Osteoblast (primary cell): ENCODE measurements at regions not wholly inside any gene's neighbourhood (a gene's known extent, or its start where the extent isn't known, plus 50 kb on each side); places are given as distances from the start of the nearest gene placed in this dataset.
"Not testable (repeated sequence)": the region's sequence is repeated elsewhere in the genome, so short reads cannot be mapped to it uniquely, and the experiment has no call there.

Source experiments
- DNase-seq: peaks from one replicate; pipeline ENCODE4 v3.0.0; 2011; ENCODE audit warnings: low spot score, mixed read lengths; ENCODE audit not compliant: insufficient read length; ENCODE audit errors: missing footprints
- H2AFZ ChIP-seq: 2 replicates; pipeline ENCODE4 v1.6.0; 2011; ENCODE audit warnings: mild to moderate bottlenecking, low read length
- H3K27ac ChIP-seq: 2 replicates; pipeline ENCODE4 v1.5.1; 2011; ENCODE audit warnings: mild to moderate bottlenecking, low read depth, low read length, moderate library complexity
- H3K27me3 ChIP-seq: 2 replicates; pipeline ENCODE4 v1.6.0; 2012; ENCODE audit warnings: mild to moderate bottlenecking, control low read depth, inconsistent platforms, low read length, moderate library complexity; ENCODE audit not compliant: insufficient read depth
- H3K36me3 ChIP-seq: 2 replicates; pipeline ENCODE4 v1.5.1; 2011; ENCODE audit warnings: mild to moderate bottlenecking, low read length, control low read depth, moderate library complexity; ENCODE audit not compliant: insufficient read depth
- H3K4me1 ChIP-seq: 2 replicates; pipeline ENCODE4 v1.5.1; 2011; ENCODE audit warnings: mild to moderate bottlenecking, low read length, control low read depth, moderate library complexity; ENCODE audit not compliant: insufficient read depth
- H3K4me2 ChIP-seq: 2 replicates; pipeline ENCODE4 v1.6.0; 2011; ENCODE audit warnings: mild to moderate bottlenecking, low read length; ENCODE audit not compliant: insufficient read depth
- H3K4me3 ChIP-seq: fragments of 200-600 bp; sonication (generic); 3 replicates; pipeline ENCODE4 v1.5.1; 2012; ENCODE audit warnings: mild to moderate bottlenecking, low read length, inconsistent platforms; ENCODE audit not compliant: insufficient read depth
- H3K79me2 ChIP-seq: 2 replicates; pipeline ENCODE4 v1.6.0; 2012; ENCODE audit warnings: mild to moderate bottlenecking, low read length, control low read depth, inconsistent platforms; ENCODE audit not compliant: insufficient read depth
- H3K9me3 ChIP-seq: 2 replicates; pipeline ENCODE4 v1.5.1; 2011; ENCODE audit warnings: low read depth, low read length, control low read depth
- H4K20me1 ChIP-seq: 2 replicates; pipeline ENCODE4 v1.6.0; 2012; ENCODE audit warnings: mild to moderate bottlenecking, low read length, control low read depth; ENCODE audit not compliant: insufficient read depth
- CTCF ChIP-seq: IDR thresholded peaks from 2 replicates; pipeline ENCODE4 v1.5.1; 2011; ENCODE audit warnings: mild to moderate bottlenecking, low read depth, low read length, moderate library complexity; ENCODE audit errors: extremely low read depth

GRCh38 chr4:189613207-189613606 is 327.5 kb upstream of the FRG1 start:
- Histone ChIP-seq H3K79me2 (no peaks in the 10 kb centered on the region), H3K36me3 (no peaks in the 10 kb centered on the region), H3K27ac (no peak overlapping the region), H3K27me3 (no peaks in the 10 kb centered on the region), H3K4me1 (no peaks in the 10 kb centered on the region), H3K4me2 (no peak overlapping the region), H4K20me1 (no peaks in the 10 kb centered on the region), H3K9me3 (no peaks in the 10 kb centered on the region), H2AFZ (no peak overlapping the region), H3K4me3 (no peak overlapping the region)
- DNase-seq: no peak
- TF ChIP-seq CTCF: no peak

- Histone ChIP-seq H2AFZ (no peak overlapping the region), H3K79me2 (no peaks in the 10 kb centered on the region), H3K27ac (no peak overlapping the region), H3K27me3 (no peaks in the 10 kb centered on the region), H3K36me3 (no peaks in the 10 kb centered on the region), H3K4me1 (no peaks in the 10 kb centered on the region), H3K4me2 (no peak overlapping the region), H3K9me3 (no peaks in the 10 kb centered on the region), H3K4me3 (no peak overlapping the region), H4K20me1 (no peaks in the 10 kb centered on the region)
- no peak for DNase-seq
- no peak for TF ChIP-seq CTCF
Observed at GRCh38 chr4:189615217-189615663, 325.4 kb upstream of the FRG1 start.

GRCh38 chr4:189617741-189618140 is 322.9 kb upstream of the FRG1 start:
- not testable (repeated sequence) for H3K27ac ChIP-seq, H4K20me1 ChIP-seq, H3K4me3 ChIP-seq, H3K79me2 ChIP-seq, H3K9me3 ChIP-seq, H3K4me2 ChIP-seq, H2AFZ ChIP-seq, H3K36me3 ChIP-seq, DNase-seq, H3K4me1 ChIP-seq, H3K27me3 ChIP-seq

- H4K20me1 ChIP-seq, DNase-seq, H3K27me3 ChIP-seq, H3K36me3 ChIP-seq, H3K79me2 ChIP-seq, H3K27ac ChIP-seq, H3K9me3 ChIP-seq, H3K4me3 ChIP-seq, H3K4me1 ChIP-seq, H2AFZ ChIP-seq, H3K4me2 ChIP-seq: not testable (repeated sequence)
Observed at GRCh38 chr4:189619441-189620250, 321.0 kb upstream of the FRG1 start.

GRCh38 chr4:189622574-189622973 is 318.1 kb upstream of the FRG1 start:
- not testable (repeated sequence) for H3K27me3 ChIP-seq, H3K36me3 ChIP-seq

DNA sequence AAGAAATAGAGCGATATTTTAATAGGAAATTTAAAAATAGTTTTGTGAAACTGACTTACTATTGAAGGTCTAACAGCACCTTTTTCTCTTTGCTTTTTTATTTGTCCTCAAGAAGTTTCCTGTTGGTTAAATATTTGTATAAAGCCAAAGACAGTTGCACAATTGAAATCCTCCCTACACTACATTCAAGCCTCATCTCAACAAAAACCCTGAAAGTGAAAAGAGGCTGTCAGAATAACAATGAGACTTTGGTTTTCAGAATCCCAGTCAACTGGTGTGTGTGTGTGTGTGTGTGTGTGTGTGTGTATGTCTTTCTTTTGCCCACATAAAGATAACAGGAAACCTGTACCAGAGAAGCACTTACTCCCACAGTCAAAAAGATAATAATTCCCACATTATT is 313.6 kb upstream of the FRG1 start:
- not testable (repeated sequence) for H3K4me3 ChIP-seq, H4K20me1 ChIP-seq

More at GRCh38 chr4:189622574-189622973, 318.1 kb upstream of the FRG1 start:
- H3K27ac ChIP-seq, H3K4me1 ChIP-seq, H3K79me2 ChIP-seq, DNase-seq, H3K4me3 ChIP-seq, H3K4me2 ChIP-seq, H4K20me1 ChIP-seq, H3K9me3 ChIP-seq, H2AFZ ChIP-seq: not testable (repeated sequence)

GRCh38 chr4:189629733-189630132 is 310.9 kb upstream of the FRG1 start:
- not testable (repeated sequence) for H3K9me3 ChIP-seq, H2AFZ ChIP-seq, H3K79me2 ChIP-seq, H3K4me2 ChIP-seq, H3K4me3 ChIP-seq, H4K20me1 ChIP-seq, H3K27me3 ChIP-seq, H3K36me3 ChIP-seq, DNase-seq, H3K4me1 ChIP-seq, H3K27ac ChIP-seq

More for the DNA sequence above, 313.6 kb upstream of the FRG1 start:
- H3K9me3 ChIP-seq, H3K27ac ChIP-seq, H3K4me2 ChIP-seq, H2AFZ ChIP-seq, H3K27me3 ChIP-seq, H3K36me3 ChIP-seq, H3K4me1 ChIP-seq, DNase-seq, H3K79me2 ChIP-seq: not testable (repeated sequence)
